ENCODE measurements at regions not wholly inside any gene's neighbourhood (a gene's known extent, or its start where the extent isn't known, plus 50 kb on each side); places are given as distances from the start of the nearest gene placed in this dataset.

DNA sequence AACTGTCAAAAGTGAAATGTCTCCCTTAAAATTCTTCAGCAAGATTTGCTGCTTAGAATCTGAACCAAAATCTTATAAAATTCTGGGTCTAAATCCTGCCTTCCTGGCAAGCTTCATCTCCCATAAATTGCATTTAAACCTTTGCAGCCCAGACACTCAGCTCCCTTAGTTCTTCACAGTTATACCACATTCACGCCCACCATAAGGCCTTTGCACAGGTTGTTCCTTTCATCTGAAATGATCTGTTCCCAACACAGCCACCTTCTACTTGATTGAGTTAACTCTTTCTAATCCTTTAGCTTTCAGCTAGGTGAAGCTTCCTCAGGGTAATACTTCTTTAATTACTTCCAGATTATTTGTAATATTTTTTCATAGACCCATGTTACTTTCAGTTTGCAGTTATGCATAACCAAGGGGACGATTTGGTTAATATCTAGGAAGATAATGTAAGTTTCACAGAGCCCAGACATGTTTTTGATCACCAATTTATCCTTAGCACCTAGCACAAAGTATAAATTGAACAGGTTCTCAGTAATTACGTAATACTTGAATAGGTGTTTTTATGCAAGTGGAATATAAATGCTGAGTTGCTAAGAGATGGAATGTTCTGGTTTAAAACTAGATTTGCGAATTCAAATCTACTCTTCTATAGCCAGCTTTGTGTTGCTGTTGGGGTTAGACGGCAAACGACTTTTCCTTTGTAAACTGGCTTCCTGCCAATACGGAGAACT is 779.7 kb upstream of the PKDCC start:
- TF ChIP-seq, protein P1, sequence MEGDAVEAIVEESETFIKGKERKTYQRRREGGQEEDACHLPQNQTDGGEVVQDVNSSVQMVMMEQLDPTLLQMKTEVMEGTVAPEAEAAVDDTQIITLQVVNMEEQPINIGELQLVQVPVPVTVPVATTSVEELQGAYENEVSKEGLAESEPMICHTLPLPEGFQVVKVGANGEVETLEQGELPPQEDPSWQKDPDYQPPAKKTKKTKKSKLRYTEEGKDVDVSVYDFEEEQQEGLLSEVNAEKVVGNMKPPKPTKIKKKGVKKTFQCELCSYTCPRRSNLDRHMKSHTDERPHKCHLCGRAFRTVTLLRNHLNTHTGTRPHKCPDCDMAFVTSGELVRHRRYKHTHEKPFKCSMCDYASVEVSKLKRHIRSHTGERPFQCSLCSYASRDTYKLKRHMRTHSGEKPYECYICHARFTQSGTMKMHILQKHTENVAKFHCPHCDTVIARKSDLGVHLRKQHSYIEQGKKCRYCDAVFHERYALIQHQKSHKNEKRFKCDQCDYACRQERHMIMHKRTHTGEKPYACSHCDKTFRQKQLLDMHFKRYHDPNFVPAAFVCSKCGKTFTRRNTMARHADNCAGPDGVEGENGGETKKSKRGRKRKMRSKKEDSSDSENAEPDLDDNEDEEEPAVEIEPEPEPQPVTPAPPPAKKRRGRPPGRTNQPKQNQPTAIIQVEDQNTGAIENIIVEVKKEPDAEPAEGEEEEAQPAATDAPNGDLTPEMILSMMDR (IDR thresholded peaks at IDR 0.05; ENCODE audit: control insufficient read depth, insufficient read depth, low read depth, low read length, missing control alignments) = no peak
- no peak overlapping the region for H3K4me3 ChIP-seq (ENCODE audit: control insufficient read depth, low read depth, low read length)

DNA sequence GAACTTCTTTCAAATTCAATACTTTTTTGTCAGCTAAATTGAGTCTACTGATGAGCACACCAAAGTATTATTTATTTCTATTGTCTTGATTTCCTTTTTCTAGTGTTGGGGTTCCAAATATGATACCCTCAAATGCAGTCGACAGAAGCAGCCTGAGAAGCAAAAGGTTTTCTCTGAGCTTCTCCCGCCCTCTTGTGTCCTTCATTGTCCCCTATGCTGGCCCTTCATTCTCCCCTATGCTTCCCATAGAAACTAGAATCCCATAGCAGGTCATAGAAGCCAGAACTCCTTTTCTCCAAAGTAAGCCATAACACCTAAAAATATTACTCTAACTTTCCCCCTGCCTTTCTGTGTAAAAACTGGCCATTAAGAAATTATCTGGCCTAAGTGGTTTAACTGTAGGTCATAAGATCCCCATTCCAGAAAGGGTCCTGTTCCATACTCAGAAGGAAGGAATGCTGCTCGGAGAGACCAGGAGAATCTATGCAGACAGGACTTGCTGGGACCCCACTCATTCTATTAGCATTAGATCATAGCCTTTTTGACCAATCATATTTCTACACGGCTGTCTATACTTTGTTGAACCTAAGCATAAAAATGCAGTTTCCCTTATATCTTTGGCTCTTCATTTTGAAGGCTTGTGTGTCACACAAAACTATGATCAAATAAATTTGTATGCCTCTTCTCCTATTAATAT is 764.6 kb upstream of the PKDCC start:
- TF ChIP-seq, protein P1 (IDR thresholded peaks at IDR 0.05; ENCODE audit: control insufficient read depth, insufficient read depth, low read depth, low read length, missing control alignments) = no peak
- DNase-seq (ENCODE audit: low read depth) = no peak

More for the DNA sequence above, 779.7 kb upstream of the PKDCC start:
- DNase-seq (ENCODE audit: low read depth) = no peak

DNA sequence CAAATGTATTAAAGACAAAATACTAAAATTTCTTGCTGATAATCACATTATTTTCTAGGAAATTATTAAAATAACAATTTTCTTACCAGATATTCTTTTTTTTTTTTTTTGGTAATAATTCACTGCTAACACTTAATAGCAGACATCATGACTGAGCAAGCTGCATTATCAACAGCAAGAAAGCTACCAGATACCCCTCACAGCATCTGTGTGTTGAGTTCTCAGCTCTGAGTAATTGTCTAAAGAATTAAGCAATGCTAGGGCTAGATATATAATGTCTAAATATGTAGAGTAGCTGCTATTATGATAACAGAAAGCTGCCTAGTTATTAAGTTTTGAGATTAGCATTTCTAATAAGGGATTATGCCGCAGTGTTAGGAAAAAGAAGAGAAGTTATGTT is 754.3 kb upstream of the PKDCC start:
- H3K4me3 ChIP-seq (ENCODE audit: control insufficient read depth, low read depth, low read length) = no peak overlapping the region
- TF ChIP-seq, protein P1 (IDR thresholded peaks at IDR 0.05; ENCODE audit: control insufficient read depth, insufficient read depth, low read depth, low read length, missing control alignments) = no peak
- no peak for DNase-seq (ENCODE audit: low read depth)

More for the DNA sequence above, 764.6 kb upstream of the PKDCC start:
- no peak overlapping the region for H3K4me3 ChIP-seq (ENCODE audit: control insufficient read depth, low read depth, low read length)

DNA sequence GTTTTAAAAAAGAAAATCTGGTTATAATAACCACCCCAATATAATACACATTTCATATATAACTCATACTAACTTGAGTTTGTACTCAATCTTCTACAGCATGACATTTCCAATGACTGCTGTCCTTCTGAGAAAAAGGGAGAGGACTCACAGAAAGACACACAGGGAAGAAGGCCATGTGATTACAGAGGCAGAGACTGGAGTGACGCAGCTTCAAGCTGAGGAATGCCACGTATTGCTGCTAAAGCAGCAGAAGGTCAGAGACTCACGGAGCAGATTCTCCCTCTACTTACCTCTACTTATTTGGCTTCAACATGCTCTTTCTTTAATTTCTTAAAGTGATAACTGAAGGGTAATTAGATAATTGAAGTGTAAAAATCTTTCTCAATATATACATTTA is 753.5 kb upstream of the PKDCC start:
- no peak overlapping the region for H3K4me3 ChIP-seq (ENCODE audit: control insufficient read depth, low read depth, low read length)
- DNase-seq (ENCODE audit: low read depth) = no peak
- TF ChIP-seq, protein P1 (IDR thresholded peaks at IDR 0.05; ENCODE audit: control insufficient read depth, insufficient read depth, low read depth, low read length, missing control alignments) = no peak

DNA sequence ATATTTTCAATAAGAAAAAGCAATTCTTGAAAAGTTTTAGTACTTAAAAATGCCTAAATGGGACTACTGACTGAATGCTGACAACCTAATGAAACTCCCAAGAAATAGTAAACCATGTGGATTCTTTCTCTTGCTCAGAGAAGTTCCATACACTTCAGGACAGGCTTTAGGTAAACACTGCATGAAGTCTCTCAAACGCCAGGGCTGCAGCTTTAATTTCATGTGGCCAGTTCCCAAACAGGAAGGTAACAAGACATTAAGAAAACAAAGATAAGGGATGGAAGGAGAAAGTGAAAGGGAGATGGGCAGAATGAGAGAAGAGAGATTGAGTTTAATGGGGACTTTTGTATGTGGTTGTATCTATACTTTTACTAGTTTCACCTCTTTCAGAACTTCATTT is 734.7 kb upstream of the PKDCC start:
- no peak for DNase-seq (ENCODE audit: low read depth)
- H3K4me3 ChIP-seq (ENCODE audit: control insufficient read depth, low read depth, low read length) = no peak overlapping the region
- TF ChIP-seq, protein P1 (IDR thresholded peaks at IDR 0.05; ENCODE audit: control insufficient read depth, insufficient read depth, low read depth, low read length, missing control alignments) = no peak

DNA sequence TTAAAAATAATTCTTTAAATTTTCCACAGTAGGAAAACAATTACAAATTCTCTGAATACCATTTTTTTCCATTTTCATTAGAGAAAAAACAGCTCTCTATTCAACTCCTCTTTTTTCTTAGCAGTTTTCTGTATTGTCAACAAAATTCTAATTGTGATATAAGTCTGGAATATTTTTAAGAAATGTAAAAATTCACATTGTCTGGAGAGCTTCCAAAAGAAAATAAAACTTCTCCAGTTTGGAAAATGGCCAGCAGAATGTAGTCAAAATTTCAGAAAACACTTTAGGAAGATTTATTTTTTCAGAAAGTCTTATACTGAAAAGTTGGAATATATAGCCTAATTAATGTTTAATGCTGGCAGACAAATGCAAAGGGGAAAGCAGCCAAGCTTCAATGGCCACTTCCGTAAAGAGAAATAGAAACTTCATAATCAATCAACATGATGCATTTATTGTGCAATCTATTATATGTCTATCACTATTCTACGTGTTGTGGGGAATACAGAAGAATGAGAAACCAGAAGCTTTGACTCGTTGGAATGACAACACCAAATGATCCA is 733.2 kb upstream of the PKDCC start:
- DNase-seq (ENCODE audit: low read depth) = no peak
- no peak overlapping the region for H3K4me3 ChIP-seq (ENCODE audit: control insufficient read depth, low read depth, low read length)
- TF ChIP-seq, protein P1 (IDR thresholded peaks at IDR 0.05; ENCODE audit: control insufficient read depth, insufficient read depth, low read depth, low read length, missing control alignments) = no peak
